GM12872 (cell line): ENCODE measurements at regions not wholly inside any gene's neighbourhood (a gene's known extent, or its start where the extent isn't known, plus 50 kb on each side); places are given as distances from the start of the nearest gene placed in this dataset.

ENCODE experiments used
- CTCF ChIP-seq: IDR thresholded peaks from 3 replicates; pipeline ENCODE4 v1.5.1; 2011; ENCODE audit warnings: low read depth, mild to moderate bottlenecking, low read length, moderate library complexity; ENCODE audit not compliant: insufficient read depth

GRCh38 chr15:92819278-92820235, 80.6 kb upstream of the CHD2 start:
- no peak for TF ChIP-seq CTCF

GRCh38 chr15:92820236-92821021, 79.7 kb upstream of the CHD2 start:
- TF ChIP-seq CTCF, result no peak

- TF ChIP-seq CTCF, result no peak
Observed at GRCh38 chr15:92821491-92822116, 78.5 kb upstream of the CHD2 start.

- TF ChIP-seq CTCF, result no peak
Observed at GRCh38 chr15:92822216-92823144, 77.6 kb upstream of the CHD2 start.

- TF ChIP-seq CTCF, result no peak
Observed at GRCh38 chr15:92825985-92826384, 74.1 kb upstream of the CHD2 start.

- TF ChIP-seq CTCF, result no peak
Observed at GRCh38 chr15:92829875-92830274, 70.2 kb upstream of the CHD2 start.

- no peak for TF ChIP-seq CTCF
Observed at GRCh38 chr15:92831336-92831654, 68.8 kb upstream of the CHD2 start.
